H1 (cell line): ENCODE measurements at regions not wholly inside any gene's neighbourhood (a gene's known extent, or its start where the extent isn't known, plus 50 kb on each side); places are given as distances from the start of the nearest gene placed in this dataset.

Source experiments
- EZH2 ChIP-seq: fragments of 200-600 bp; sonication (generic); IDR thresholded peaks from 2 replicates; pipeline ENCODE4 v1.7.1; 2012; ENCODE audit warnings: low read depth, mild to moderate bottlenecking, moderate library complexity, low read length, inconsistent platforms; ENCODE audit not compliant: severe bottlenecking
- POLR2A ChIP-seq, 2 experiments: IDR thresholded peaks; 1 replicate in 1 of 2; 2 replicates in 1 of 2; pipeline ENCODE4 v1.6.1; 2011; ENCODE audit warnings: low read depth in 2 of 2, low read length in 2 of 2, mild to moderate bottlenecking in 2 of 2; ENCODE audit errors: control extremely low read depth in 1 of 2
- POU5F1 ChIP-seq: IDR thresholded peaks from 2 replicates; pipeline ENCODE4 v1.6.1; 2011; ENCODE audit warnings: low read depth, mild to moderate bottlenecking, low read length, moderate library complexity
- RFX5 ChIP-seq: IDR thresholded peaks from 2 replicates; pipeline ENCODE4 v1.6.1; 2011; ENCODE audit warnings: low read depth, low read length, improper control_type of control experiment, borderline replicate concordance
- TF ChIP-seq, protein P1 (sequence below), 3 experiments: IDR thresholded peaks; 1 replicate in 2 of 3; 2 replicates in 1 of 3; pipeline versions ENCODE4 v1.5.1 to v1.6.1; 2011; ENCODE audit warnings: low read length in 3 of 3, mild to moderate bottlenecking in 3 of 3, inconsistent platforms in 2 of 3, low read depth in 1 of 3, moderate library complexity in 1 of 3; ENCODE audit not compliant: insufficient read depth in 1 of 3; ENCODE audit errors: control extremely low read depth in 1 of 3

DNA sequence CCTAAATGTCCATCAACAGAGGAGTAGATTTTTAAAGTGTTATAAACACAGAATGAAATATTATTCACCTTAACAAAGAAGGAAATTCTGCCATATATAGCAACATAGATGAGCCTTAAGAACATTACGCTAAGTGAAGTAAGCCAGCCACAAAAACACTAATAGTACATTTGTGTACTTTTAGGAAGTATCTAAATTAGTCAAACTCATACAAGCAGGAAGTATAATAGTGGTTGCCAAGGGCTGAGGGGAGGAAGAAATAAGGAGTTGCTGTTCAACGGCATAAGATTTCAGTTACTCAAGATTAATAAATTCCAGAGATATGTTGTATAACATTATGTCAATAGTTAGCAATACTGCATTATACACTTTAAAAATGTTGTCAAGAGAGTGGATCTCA, 181.7 kb upstream of the ZC3H12C start:
- TF ChIP-seq POU5F1 (no peak), POLR2A (IDR thresholded peaks at IDR 0.05; ENCODE audit: control extremely low read depth in 1 of 2, low read depth in 2 of 2, low read length in 2 of 2) (no peak), EZH2 (no peak), RFX5 (no peak)
- TF ChIP-seq, protein P1, sequence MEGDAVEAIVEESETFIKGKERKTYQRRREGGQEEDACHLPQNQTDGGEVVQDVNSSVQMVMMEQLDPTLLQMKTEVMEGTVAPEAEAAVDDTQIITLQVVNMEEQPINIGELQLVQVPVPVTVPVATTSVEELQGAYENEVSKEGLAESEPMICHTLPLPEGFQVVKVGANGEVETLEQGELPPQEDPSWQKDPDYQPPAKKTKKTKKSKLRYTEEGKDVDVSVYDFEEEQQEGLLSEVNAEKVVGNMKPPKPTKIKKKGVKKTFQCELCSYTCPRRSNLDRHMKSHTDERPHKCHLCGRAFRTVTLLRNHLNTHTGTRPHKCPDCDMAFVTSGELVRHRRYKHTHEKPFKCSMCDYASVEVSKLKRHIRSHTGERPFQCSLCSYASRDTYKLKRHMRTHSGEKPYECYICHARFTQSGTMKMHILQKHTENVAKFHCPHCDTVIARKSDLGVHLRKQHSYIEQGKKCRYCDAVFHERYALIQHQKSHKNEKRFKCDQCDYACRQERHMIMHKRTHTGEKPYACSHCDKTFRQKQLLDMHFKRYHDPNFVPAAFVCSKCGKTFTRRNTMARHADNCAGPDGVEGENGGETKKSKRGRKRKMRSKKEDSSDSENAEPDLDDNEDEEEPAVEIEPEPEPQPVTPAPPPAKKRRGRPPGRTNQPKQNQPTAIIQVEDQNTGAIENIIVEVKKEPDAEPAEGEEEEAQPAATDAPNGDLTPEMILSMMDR (IDR thresholded peaks at IDR 0.05; ENCODE audit: control extremely low read depth in 1 of 3, insufficient read depth in 1 of 3, low read depth in 1 of 3, low read length in 3 of 3) = no peak
